ENCODE measurements at regions not wholly inside any gene's neighbourhood (a gene's known extent, or its start where the extent isn't known, plus 50 kb on each side); places are given as distances from the start of the nearest gene placed in this dataset.

GRCh38 chr13:78820541-78820940 is 161.6 kb upstream of the OBI1 start:
- DNase-seq (ENCODE audit: low read depth): no peak
- no peak overlapping the region for H3K4me3 ChIP-seq (ENCODE audit: low read depth, low read length)
- TF ChIP-seq, protein P1, sequence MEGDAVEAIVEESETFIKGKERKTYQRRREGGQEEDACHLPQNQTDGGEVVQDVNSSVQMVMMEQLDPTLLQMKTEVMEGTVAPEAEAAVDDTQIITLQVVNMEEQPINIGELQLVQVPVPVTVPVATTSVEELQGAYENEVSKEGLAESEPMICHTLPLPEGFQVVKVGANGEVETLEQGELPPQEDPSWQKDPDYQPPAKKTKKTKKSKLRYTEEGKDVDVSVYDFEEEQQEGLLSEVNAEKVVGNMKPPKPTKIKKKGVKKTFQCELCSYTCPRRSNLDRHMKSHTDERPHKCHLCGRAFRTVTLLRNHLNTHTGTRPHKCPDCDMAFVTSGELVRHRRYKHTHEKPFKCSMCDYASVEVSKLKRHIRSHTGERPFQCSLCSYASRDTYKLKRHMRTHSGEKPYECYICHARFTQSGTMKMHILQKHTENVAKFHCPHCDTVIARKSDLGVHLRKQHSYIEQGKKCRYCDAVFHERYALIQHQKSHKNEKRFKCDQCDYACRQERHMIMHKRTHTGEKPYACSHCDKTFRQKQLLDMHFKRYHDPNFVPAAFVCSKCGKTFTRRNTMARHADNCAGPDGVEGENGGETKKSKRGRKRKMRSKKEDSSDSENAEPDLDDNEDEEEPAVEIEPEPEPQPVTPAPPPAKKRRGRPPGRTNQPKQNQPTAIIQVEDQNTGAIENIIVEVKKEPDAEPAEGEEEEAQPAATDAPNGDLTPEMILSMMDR (IDR thresholded peaks at IDR 0.05; ENCODE audit: low read depth, low read length, missing control alignments): no peak

DNA sequence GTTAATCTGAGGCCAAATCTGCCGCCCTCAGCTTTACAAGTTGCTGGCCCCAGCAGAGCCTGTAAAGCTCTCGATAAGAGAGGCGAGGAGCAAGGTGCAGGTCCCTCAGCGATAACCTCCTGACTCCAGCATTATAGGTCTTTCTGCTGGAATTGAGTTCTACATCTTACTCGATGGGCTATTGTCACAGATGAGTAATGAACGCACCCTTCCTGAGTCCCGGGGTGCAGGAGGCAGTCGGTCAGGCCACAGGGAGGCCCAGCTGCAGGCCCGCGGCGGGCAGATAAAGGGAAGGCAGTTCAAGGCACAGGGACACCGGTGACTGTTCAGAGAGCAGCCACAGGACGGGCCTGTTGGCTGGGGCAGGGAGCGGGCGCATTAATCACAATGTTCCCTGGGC is 157.6 kb upstream of the OBI1 start:
- TF ChIP-seq, protein P1 (IDR thresholded peaks at IDR 0.05; ENCODE audit: low read depth, low read length, missing control alignments): no peak
- H3K4me3 ChIP-seq (ENCODE audit: low read depth, low read length): no peak overlapping the region
- DNase-seq (ENCODE audit: low read depth): no peak

DNA sequence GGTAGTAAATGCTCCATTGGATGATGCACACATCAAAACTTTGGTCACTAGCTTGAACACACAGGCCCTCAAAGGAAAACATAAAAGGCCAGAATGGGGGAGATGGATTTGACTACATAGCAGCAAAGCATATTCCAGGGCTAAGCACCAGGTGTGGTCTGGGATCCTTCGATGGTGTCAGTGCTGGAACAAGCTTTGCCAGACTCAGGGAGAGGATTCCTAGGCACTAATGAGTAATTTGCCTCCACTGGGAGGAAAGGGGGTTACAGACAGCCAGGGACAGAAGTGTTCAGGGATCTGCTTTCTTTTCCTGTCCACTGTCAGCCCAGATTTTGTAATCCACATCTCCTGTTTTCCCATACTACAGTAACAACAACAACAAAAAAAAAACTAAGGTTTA is 157.2 kb upstream of the OBI1 start:
- TF ChIP-seq, protein P1 (IDR thresholded peaks at IDR 0.05; ENCODE audit: low read depth, low read length, missing control alignments): no peak
- H3K4me3 ChIP-seq (ENCODE audit: low read depth, low read length): no peak overlapping the region
- DNase-seq (ENCODE audit: low read depth): no peak

DNA sequence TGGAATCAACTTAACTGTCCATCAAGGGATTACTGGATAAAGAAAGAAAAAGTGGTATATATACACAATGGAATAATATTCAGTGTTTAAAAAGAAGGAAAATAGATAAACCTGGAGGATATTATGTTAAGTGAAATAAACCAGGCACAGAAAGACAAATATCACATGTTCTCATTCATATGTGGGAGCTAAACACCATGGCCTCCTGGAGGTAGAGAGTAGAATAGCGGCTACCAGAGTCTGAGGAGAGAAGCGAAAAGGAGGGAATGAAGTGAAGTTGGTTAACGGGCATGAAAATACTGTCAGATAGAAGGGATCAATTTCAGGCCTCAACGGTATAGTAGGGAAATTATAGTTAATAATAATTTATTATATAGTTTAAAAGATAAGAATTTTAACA is 147.5 kb upstream of the OBI1 start:
- TF ChIP-seq, protein P1 (IDR thresholded peaks at IDR 0.05; ENCODE audit: low read depth, low read length, missing control alignments): peak; percentile 58
- H3K4me3 ChIP-seq (ENCODE audit: low read depth, low read length): no peak overlapping the region
- no peak for DNase-seq (ENCODE audit: low read depth)

GRCh38 chr13:78802912-78803311 is 144.0 kb upstream of the OBI1 start:
- TF ChIP-seq, protein P1 (IDR thresholded peaks at IDR 0.05; ENCODE audit: low read depth, low read length, missing control alignments): no peak
- no peak overlapping the region for H3K4me3 ChIP-seq (ENCODE audit: low read depth, low read length)
- DNase-seq (ENCODE audit: low read depth): no peak

- DNase-seq (ENCODE audit: low read depth): no peak
- TF ChIP-seq, protein P1 (IDR thresholded peaks at IDR 0.05; ENCODE audit: low read depth, low read length, missing control alignments): no peak
- no peak overlapping the region for H3K4me3 ChIP-seq (ENCODE audit: low read depth, low read length)
Observed at GRCh38 chr13:78787190-78787589, 128.2 kb upstream of the OBI1 start.

DNA sequence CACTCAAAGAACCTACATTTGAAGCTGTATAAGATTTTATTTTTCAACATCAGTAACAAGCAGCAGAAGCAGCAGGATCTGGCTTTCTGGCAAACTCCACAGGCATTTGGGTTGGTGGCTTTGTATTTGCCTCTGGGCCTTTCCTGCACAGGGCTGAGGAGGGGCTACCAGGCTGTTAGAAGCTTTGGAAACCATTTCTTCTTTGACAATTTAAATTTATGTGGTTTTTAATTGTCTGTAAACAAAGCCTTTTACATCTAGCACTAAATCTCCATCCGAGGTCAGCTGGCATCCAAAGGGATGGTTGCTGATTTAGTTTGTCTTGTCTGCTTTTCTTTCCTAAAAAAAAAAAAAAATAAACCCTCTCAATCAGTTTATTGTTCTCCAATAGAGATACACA is 127.5 kb upstream of the OBI1 start:
- TF ChIP-seq, protein P1 (IDR thresholded peaks at IDR 0.05; ENCODE audit: low read depth, low read length, missing control alignments): no peak
- no peak overlapping the region for H3K4me3 ChIP-seq (ENCODE audit: low read depth, low read length)
- no peak for DNase-seq (ENCODE audit: low read depth)
